WTC11 (cell line): ENCODE measurements at regions not wholly inside any gene's neighbourhood (a gene's known extent, or its start where the extent isn't known, plus 50 kb on each side); places are given as distances from the start of the nearest gene placed in this dataset.
A peak's percentile ranks its signal among the peaks of the same experiment; 100 is the strongest.

Source experiments
- ATAC-seq: fragments of 200-7000 bp; cut with Tn5 transposase; 2 replicates; pipeline ENCODE4 v1.10.0; 2021; ENCODE audit warnings: mild to moderate bottlenecking, moderate library complexity
- CTCF ChIA-PET: fragments of 300-600 bp; sonication (Branson Sonifier 250); formaldehyde crosslinking; loops from one replicate; lab custom pipeline; 2021; ENCODE audit warnings: antibody characterized with exemption; lab: Charles Lee
- POLR2A ChIA-PET: fragments of 350-600 bp; sonication (Branson Sonifier 250); formaldehyde crosslinking; loops from one replicate; lab custom pipeline; 2021; ENCODE audit warnings: antibody characterized with exemption; lab: Charles Lee
- DNase-seq: peaks from one replicate; pipeline ENCODE4 v3.0.0; 2021; ENCODE audit warnings: low spot score
- H3K27ac Mint-ChIP-seq: 2 replicates; pipeline ENCODE4 v1.8.0; 2021; ENCODE audit warnings: mixed read lengths
- H3K27me3 Mint-ChIP-seq: 2 replicates; pipeline ENCODE4 v1.8.0; 2021; ENCODE audit warnings: low read depth, mild to moderate bottlenecking, moderate library complexity, mixed read lengths
- H3K36me3 Mint-ChIP-seq: 2 replicates; pipeline ENCODE4 v1.8.0; 2021; ENCODE audit warnings: mixed read lengths
- H3K4me1 Mint-ChIP-seq: 2 replicates; pipeline ENCODE4 v1.8.0; 2022; ENCODE audit warnings: mixed read lengths
- H3K4me3 Mint-ChIP-seq: 2 replicates; pipeline ENCODE4 v1.8.0; 2021; ENCODE audit warnings: mild to moderate bottlenecking, moderate library complexity, mixed read lengths
- H3K9me3 Mint-ChIP-seq: 2 replicates; pipeline ENCODE4 v1.8.0; 2021; ENCODE audit warnings: mixed read lengths
- CBFB ChIP-seq: sonication (generic); formaldehyde crosslinking; IDR thresholded peaks from 2 replicates; pipeline ENCODE4 v1.8.1; 2022; ENCODE audit warnings: mild to moderate bottlenecking, low read depth, missing genetic modification reagents
- FOXK1 ChIP-seq: sonication (generic); formaldehyde crosslinking; IDR thresholded peaks from 2 replicates; pipeline ENCODE4 v1.8.0; 2022; ENCODE audit warnings: mild to moderate bottlenecking, moderate library complexity, missing genetic modification reagents
- GRHL2 ChIP-seq: fragments of 250-450 bp; sonication (Bioruptor Pico); IDR thresholded peaks from 2 replicates; pipeline ENCODE4 v1.8.0; 2022; ENCODE audit warnings: mild to moderate bottlenecking, moderate library complexity; ENCODE audit not compliant: insufficient replicate concordance, severe bottlenecking
- HMGA2 ChIP-seq: fragments of 250-450 bp; sonication (Bioruptor Pico); IDR thresholded peaks from 2 replicates; pipeline ENCODE4 v1.4.0; 2021; ENCODE audit warnings: mild to moderate bottlenecking, moderate library complexity
- KAT7 ChIP-seq: sonication (generic); formaldehyde crosslinking; IDR thresholded peaks from 2 replicates; pipeline ENCODE4 v1.8.1; 2023; ENCODE audit warnings: missing genetic modification reagents, mild to moderate bottlenecking, borderline replicate concordance
- MXD4 ChIP-seq: fragments of 250-450 bp; sonication (Bioruptor Pico); IDR thresholded peaks from 2 replicates; pipeline ENCODE4 v1.8.0; 2021; ENCODE audit warnings: mild to moderate bottlenecking, moderate library complexity, borderline replicate concordance
- MYBL2 ChIP-seq: sonication (generic); formaldehyde crosslinking; IDR thresholded peaks from 2 replicates; pipeline ENCODE4 v1.8.1; 2023; ENCODE audit warnings: mild to moderate bottlenecking, moderate library complexity, missing genetic modification reagents
- NFYB ChIP-seq: sonication (generic); formaldehyde crosslinking; conservative IDR thresholded peaks from 2 replicates; pipeline ENCODE4 v1.8.0; 2022; ENCODE audit warnings: low read depth, missing genetic modification reagents
- RELA ChIP-seq: sonication (generic); formaldehyde crosslinking; IDR thresholded peaks from 2 replicates; pipeline ENCODE4 v1.8.1; 2022; ENCODE audit warnings: missing genetic modification reagents, mild to moderate bottlenecking, borderline replicate concordance
- RORB ChIP-seq: fragments of 250-450 bp; sonication (Bioruptor Pico); IDR thresholded peaks from 2 replicates; pipeline ENCODE4 v1.9.0; 2021; ENCODE audit warnings: mild to moderate bottlenecking
- SMAD3 ChIP-seq: sonication (generic); formaldehyde crosslinking; IDR thresholded peaks from 2 replicates; pipeline ENCODE4 v1.8.0; 2022; ENCODE audit warnings: missing genetic modification reagents, mild to moderate bottlenecking, borderline replicate concordance
- ZNF317 ChIP-seq: sonication (generic); formaldehyde crosslinking; IDR thresholded peaks from 2 replicates; pipeline ENCODE4 v1.8.1; 2023; ENCODE audit warnings: low read depth, mild to moderate bottlenecking, moderate library complexity, missing genetic modification reagents, borderline replicate concordance
- TF ChIP-seq, protein P1 (sequence below): sonication (generic); formaldehyde crosslinking; IDR thresholded peaks from 2 replicates; pipeline ENCODE4 v1.8.1; 2023; ENCODE audit warnings: mild to moderate bottlenecking, moderate library complexity, missing genetic modification reagents
- TF ChIP-seq, protein P2 (sequence below): sonication (generic); formaldehyde crosslinking; conservative IDR thresholded peaks from 2 replicates; pipeline ENCODE4 v1.8.1; 2022; ENCODE audit warnings: mild to moderate bottlenecking, missing genetic modification reagents
- TF ChIP-seq, protein P3 (sequence below): fragments of 250-450 bp; sonication (Bioruptor Pico); IDR thresholded peaks from 2 replicates; pipeline ENCODE4 v2.1.2; 2022; ENCODE audit warnings: mild to moderate bottlenecking, moderate library complexity
- TF ChIP-seq, protein P4 (sequence below): fragments of 250-450 bp; sonication (Bioruptor Pico); IDR thresholded peaks from 2 replicates; pipeline ENCODE4 v1.9.0; 2021; ENCODE audit warnings: mild to moderate bottlenecking
- TF ChIP-seq, protein P5 (sequence below): sonication (generic); formaldehyde crosslinking; IDR thresholded peaks from 2 replicates; pipeline ENCODE4 v1.8.1; 2022; ENCODE audit warnings: low read depth, mild to moderate bottlenecking, moderate library complexity, missing genetic modification reagents, borderline replicate concordance
- TF ChIP-seq, protein P6 (sequence below): fragments of 250-450 bp; sonication (Bioruptor Pico); IDR thresholded peaks from 2 replicates; pipeline ENCODE4 v1.9.0; 2021; ENCODE audit warnings: mild to moderate bottlenecking
- TF ChIP-seq, protein P7 (sequence below): fragments of 250-450 bp; sonication (Bioruptor Pico); conservative IDR thresholded peaks from 2 replicates; pipeline ENCODE4 v1.9.0; 2021; ENCODE audit warnings: mild to moderate bottlenecking

DNA sequence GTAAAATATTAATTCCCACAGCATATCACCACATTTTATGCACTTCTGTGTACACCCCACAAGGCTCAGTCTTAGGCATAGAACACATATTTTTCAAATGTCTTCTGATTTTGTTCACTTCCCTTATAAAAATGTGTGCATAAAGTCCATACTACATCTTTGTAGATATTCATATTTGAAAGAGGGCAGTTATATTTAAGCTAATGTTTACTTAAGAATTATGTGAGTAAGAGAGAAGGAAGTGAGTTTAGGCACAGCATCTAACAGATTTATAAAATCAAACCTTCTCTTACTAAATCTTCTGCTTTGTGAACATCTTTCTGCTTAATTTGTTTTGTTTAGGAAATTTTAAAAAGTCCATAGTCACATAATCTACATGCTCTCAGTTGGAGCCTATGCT lies 648.1 kb downstream of the FSCB start:
- no peak for DNase-seq
- no peak for ATAC-seq
- ChIA-PET POLR2A (no interaction called here), CTCF (no interaction called here)
- Mint-ChIP-seq H3K4me1 (peaks cover 9% of the 10 kb centered on the region), H3K27me3 (no peaks in the 10 kb centered on the region), H3K36me3 (no peaks in the 10 kb centered on the region), H3K4me3 (no peak overlapping the region), H3K9me3 (peaks cover 3% of the 10 kb centered on the region; the same call in 1 of the 2 replicates), H3K27ac (0 out of 2 replicates have a peak overlapping the region, but pooled peaks have one; percentile 11)
- no peak for TF ChIP-seq NFYB
- no peak for TF ChIP-seq RORB
- no peak for TF ChIP-seq SMAD3 (CRISPR knock-in tag)
- no peak for TF ChIP-seq MXD4 (CRISPR knock-in tag)
- TF ChIP-seq RELA = no peak
- TF ChIP-seq, protein P1, sequence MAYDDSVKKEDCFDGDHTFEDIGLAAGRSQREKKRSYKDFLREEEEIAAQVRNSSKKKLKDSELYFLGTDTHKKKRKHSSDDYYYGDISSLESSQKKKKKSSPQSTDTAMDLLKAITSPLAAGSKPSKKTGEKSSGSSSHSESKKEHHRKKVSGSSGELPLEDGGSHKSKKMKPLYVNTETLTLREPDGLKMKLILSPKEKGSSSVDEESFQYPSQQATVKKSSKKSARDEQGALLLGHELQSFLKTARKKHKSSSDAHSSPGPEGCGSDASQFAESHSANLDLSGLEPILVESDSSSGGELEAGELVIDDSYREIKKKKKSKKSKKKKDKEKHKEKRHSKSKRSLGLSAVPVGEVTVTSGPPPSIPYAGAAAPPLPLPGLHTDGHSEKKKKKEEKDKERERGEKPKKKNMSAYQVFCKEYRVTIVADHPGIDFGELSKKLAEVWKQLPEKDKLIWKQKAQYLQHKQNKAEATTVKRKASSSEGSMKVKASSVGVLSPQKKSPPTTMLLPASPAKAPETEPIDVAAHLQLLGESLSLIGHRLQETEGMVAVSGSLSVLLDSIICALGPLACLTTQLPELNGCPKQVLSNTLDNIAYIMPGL (CRISPR knock-in tag) = no peak
- TF ChIP-seq, protein P2, sequence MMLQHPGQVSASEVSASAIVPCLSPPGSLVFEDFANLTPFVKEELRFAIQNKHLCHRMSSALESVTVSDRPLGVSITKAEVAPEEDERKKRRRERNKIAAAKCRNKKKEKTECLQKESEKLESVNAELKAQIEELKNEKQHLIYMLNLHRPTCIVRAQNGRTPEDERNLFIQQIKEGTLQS (CRISPR knock-in tag) = no peak
- TF ChIP-seq, protein P3, sequence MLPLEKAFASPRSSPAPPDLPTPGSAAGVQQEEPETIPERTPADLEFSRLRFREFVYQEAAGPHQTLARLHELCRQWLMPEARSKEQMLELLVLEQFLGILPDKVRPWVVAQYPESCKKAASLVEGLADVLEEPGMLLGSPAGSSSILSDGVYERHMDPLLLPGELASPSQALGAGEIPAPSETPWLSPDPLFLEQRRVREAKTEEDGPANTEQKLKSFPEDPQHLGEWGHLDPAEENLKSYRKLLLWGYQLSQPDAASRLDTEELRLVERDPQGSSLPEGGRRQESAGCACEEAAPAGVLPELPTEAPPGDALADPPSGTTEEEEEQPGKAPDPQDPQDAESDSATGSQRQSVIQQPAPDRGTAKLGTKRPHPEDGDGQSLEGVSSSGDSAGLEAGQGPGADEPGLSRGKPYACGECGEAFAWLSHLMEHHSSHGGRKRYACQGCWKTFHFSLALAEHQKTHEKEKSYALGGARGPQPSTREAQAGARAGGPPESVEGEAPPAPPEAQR (CRISPR knock-in tag) = no peak
- TF ChIP-seq GRHL2 = no peak
- TF ChIP-seq, protein P4, sequence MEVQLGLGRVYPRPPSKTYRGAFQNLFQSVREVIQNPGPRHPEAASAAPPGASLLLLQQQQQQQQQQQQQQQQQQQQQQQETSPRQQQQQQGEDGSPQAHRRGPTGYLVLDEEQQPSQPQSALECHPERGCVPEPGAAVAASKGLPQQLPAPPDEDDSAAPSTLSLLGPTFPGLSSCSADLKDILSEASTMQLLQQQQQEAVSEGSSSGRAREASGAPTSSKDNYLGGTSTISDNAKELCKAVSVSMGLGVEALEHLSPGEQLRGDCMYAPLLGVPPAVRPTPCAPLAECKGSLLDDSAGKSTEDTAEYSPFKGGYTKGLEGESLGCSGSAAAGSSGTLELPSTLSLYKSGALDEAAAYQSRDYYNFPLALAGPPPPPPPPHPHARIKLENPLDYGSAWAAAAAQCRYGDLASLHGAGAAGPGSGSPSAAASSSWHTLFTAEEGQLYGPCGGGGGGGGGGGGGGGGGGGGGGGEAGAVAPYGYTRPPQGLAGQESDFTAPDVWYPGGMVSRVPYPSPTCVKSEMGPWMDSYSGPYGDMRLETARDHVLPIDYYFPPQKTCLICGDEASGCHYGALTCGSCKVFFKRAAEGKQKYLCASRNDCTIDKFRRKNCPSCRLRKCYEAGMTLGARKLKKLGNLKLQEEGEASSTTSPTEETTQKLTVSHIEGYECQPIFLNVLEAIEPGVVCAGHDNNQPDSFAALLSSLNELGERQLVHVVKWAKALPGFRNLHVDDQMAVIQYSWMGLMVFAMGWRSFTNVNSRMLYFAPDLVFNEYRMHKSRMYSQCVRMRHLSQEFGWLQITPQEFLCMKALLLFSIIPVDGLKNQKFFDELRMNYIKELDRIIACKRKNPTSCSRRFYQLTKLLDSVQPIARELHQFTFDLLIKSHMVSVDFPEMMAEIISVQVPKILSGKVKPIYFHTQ (CRISPR knock-in tag) = no peak
- TF ChIP-seq HMGA2 (CRISPR knock-in tag) = no peak
- no peak for TF ChIP-seq KAT7 (CRISPR knock-in tag)
- TF ChIP-seq, protein P5, sequence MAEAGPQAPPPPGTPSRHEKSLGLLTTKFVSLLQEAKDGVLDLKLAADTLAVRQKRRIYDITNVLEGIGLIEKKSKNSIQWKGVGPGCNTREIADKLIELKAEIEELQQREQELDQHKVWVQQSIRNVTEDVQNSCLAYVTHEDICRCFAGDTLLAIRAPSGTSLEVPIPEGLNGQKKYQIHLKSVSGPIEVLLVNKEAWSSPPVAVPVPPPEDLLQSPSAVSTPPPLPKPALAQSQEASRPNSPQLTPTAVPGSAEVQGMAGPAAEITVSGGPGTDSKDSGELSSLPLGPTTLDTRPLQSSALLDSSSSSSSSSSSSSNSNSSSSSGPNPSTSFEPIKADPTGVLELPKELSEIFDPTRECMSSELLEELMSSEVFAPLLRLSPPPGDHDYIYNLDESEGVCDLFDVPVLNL (CRISPR knock-in tag) = no peak
- TF ChIP-seq ZNF317 (CRISPR knock-in tag) = no peak
- TF ChIP-seq, protein P6, sequence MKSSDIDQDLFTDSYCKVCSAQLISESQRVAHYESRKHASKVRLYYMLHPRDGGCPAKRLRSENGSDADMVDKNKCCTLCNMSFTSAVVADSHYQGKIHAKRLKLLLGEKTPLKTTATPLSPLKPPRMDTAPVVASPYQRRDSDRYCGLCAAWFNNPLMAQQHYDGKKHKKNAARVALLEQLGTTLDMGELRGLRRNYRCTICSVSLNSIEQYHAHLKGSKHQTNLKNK (CRISPR knock-in tag) = no peak
- no peak for TF ChIP-seq CBFB
- TF ChIP-seq, protein P7, sequence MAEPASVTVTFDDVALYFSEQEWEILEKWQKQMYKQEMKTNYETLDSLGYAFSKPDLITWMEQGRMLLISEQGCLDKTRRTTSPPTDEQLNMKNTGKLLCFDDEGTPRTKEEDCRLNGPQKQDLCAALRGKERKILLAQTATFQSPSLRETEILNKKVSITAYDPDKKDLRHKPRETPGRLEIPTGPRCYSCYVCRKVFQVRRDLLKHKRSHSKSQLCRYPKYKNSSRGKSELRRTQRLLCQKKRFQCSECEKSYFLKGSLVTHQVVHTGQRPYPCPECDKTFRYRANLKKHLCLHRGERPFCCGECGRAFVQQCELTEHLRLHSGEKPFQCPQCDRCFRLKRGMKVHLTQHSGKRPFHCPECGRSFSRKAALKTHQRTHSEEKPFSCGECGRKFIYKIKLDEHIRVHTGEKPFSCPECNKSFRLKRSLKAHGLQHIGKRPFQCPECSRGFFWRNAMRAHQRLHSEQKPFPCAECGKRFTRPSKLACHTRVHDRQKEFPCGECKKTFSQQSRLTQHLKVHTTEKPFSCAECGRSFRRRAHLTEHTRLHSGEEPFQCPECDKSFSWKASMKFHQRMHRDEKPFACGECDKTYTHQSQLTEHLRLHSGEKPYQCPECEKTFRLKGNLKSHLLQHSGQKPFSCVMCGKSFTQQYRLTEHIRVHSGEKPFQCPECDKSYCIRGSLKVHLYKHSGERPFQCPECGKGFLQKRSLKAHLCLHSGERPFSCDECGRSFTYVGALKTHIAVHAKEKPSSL (CRISPR knock-in tag) = no peak
- TF ChIP-seq FOXK1 (CRISPR knock-in tag) = no peak
- TF ChIP-seq MYBL2 (CRISPR knock-in tag) = no peak
